ENCODE measurements at regions not wholly inside any gene's neighbourhood (a gene's known extent, or its start where the extent isn't known, plus 50 kb on each side); places are given as distances from the start of the nearest gene placed in this dataset.

DNA sequence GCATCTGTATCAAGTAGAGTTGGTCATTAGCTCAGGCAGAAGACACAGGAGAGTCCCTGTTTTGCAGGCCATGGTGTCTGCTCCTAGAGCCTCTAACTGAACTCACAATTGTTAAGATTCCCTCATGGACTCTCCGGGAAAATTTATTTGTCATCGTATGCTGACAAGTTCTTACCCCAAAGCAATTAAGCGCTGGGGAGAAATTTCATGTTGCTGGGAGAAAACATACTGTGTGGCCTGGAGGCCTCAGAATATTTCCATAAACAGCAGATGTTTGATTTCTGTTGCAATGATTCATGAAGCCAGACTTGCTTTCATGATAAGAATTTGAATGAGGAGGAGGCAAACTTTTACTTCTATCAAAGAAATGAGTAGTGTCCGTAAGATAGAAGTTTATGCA is 583.2 kb downstream of the GATA3 start:
- Histone ChIP-seq H3K18ac (ENCODE audit: low read length) (no peak overlapping the region), H3K9ac (ENCODE audit: low read length) (no peak overlapping the region), H3K27me3 (ENCODE audit: insufficient read depth, low read length, poor library complexity) (no peaks in the 10 kb centered on the region), H3K27ac (ENCODE audit: low read depth, low read length) (no peak overlapping the region), H2BK5ac (ENCODE audit: low read length) (no peak overlapping the region), H2BK15ac (replicated peaks; ENCODE audit: low read depth) (no peak overlapping the region), H3K4me1 (ENCODE audit: control insufficient read depth, low read depth, low read length) (no peaks in the 10 kb centered on the region), H2BK120ac (ENCODE audit: low read depth, low read length) (no peak overlapping the region), H4K5ac (ENCODE audit: low read length) (no peak overlapping the region), H3K79me2 (ENCODE audit: control insufficient read depth, insufficient read depth, low read length) (no peaks in the 10 kb centered on the region), H3K79me1 (ENCODE audit: low read length) (no peaks in the 10 kb centered on the region), H3K4me2 (ENCODE audit: low read length) (no peak overlapping the region), H3K4ac (ENCODE audit: low read depth, low read length) (no peak overlapping the region), H3K23ac (ENCODE audit: low read length) (no peak overlapping the region), H3K56ac (ENCODE audit: low read length) (no peak overlapping the region), H3K4me3 (ENCODE audit: low read length) (no peak overlapping the region), H3K36me3 (ENCODE audit: control insufficient read depth, insufficient read depth, low read length) (no peaks in the 10 kb centered on the region), H4K8ac (ENCODE audit: low read depth, low read length) (no peak overlapping the region), H2AK5ac (ENCODE audit: low read length) (no peak overlapping the region)
- DNase-seq: no peak
- no CpG with 5 or more reads among the region's 4 CpGs for WGBS (ENCODE audit: extremely low coverage, insufficient coverage, low lambda C conversion rate)

DNA sequence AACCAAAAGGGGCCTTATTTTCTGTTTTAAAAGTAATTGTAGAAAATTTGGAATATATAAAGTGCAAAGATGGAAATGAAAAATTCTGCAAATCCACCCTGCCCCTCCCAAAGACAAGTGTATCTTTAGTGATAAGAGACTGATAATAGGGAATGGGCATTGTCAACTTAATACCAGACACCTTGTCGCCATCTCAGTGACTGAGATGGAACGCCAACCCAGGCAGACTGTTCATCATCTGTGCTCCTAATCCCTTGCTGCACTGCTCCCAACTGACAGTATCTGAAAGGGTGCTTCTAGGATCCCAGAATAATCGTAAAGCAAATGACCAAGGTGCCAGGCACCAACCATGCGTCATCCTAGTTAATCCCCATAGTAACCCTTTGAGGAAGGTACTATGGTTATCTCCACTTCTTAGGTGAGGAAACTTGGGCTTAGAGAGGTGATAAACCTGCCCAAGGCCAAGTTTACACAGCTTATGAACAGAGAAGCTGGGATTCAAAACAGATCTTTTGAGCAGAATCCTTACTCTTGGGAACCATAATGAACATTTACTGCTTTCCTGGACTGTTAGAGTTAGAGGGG is 583.7 kb downstream of the GATA3 start:
- Histone ChIP-seq H2BK5ac (ENCODE audit: low read length) (no peak overlapping the region), H2AK5ac (ENCODE audit: low read length) (no peak overlapping the region), H4K5ac (ENCODE audit: low read length) (no peak overlapping the region), H3K4ac (ENCODE audit: low read depth, low read length) (no peak overlapping the region), H3K27me3 (ENCODE audit: insufficient read depth, low read length, poor library complexity) (no peaks in the 10 kb centered on the region), H3K4me3 (ENCODE audit: low read length) (no peak overlapping the region), H3K4me1 (ENCODE audit: control insufficient read depth, low read depth, low read length) (no peaks in the 10 kb centered on the region), H3K56ac (ENCODE audit: low read length) (no peak overlapping the region), H3K36me3 (ENCODE audit: control insufficient read depth, insufficient read depth, low read length) (no peaks in the 10 kb centered on the region), H2BK15ac (replicated peaks; ENCODE audit: low read depth) (no peak overlapping the region), H4K8ac (ENCODE audit: low read depth, low read length) (no peak overlapping the region), H3K27ac (ENCODE audit: low read depth, low read length) (no peak overlapping the region), H3K4me2 (ENCODE audit: low read length) (no peak overlapping the region), H3K9ac (ENCODE audit: low read length) (no peak overlapping the region), H3K79me2 (ENCODE audit: control insufficient read depth, insufficient read depth, low read length) (no peaks in the 10 kb centered on the region), H2BK120ac (ENCODE audit: low read depth, low read length) (no peak overlapping the region), H3K23ac (ENCODE audit: low read length) (no peak overlapping the region), H3K18ac (ENCODE audit: low read length) (no peak overlapping the region), H3K79me1 (ENCODE audit: low read length) (no peaks in the 10 kb centered on the region)
- DNase-seq: no peak
- no CpG with 5 or more reads among the region's 4 CpGs for WGBS (ENCODE audit: extremely low coverage, insufficient coverage, low lambda C conversion rate)

DNA sequence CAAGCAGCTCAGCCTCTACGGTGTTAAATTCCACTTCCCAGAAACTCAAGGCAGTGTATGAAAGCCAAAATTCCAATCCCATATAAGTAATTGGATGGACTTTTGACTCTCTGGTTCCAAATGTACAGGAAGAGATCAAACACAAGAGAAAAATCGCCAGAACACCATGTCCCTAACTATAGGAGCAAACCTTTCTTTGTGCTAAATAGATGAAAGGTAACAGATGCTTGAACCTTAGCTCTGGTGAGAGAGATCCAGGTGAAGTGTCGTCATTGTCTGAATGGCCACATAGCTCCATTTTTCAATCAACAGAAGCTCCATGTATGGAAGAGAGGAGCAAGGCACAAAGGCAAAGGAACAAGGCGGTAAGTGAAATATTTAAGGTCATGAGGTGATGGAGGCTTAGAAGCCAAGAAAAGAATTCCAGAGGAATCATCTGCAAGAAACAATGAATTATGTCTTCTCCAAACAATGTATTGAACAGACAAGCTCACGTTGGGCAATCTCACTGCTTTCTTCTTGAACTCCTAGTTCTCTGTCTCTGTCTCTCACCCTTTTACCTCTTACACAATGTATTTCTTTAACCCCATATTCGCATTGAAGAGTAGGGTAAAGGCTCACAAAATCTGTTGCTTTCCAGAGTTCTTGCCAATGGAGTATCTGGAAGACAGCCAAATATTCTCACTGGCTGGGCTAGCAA is 585.1 kb downstream of the GATA3 start:
- no peak for DNase-seq
- H3K18ac ChIP-seq (ENCODE audit: low read length): no peak overlapping the region
- no peak overlapping the region for H3K4me2 ChIP-seq (ENCODE audit: low read length)
- H3K79me2 ChIP-seq (ENCODE audit: control insufficient read depth, insufficient read depth, low read length): no peaks in the 10 kb centered on the region
- no peaks in the 10 kb centered on the region for H3K27me3 ChIP-seq (ENCODE audit: insufficient read depth, low read length, poor library complexity)
- H3K36me3 ChIP-seq (ENCODE audit: control insufficient read depth, insufficient read depth, low read length): no peaks in the 10 kb centered on the region
- no peak overlapping the region for H2BK5ac ChIP-seq (ENCODE audit: low read length)
- H3K23ac ChIP-seq (ENCODE audit: low read length): no peak overlapping the region
- no peak overlapping the region for H3K56ac ChIP-seq (ENCODE audit: low read length)
- H4K8ac ChIP-seq (ENCODE audit: low read depth, low read length): no peak overlapping the region
- WGBS (ENCODE audit: extremely low coverage, insufficient coverage, low lambda C conversion rate): no CpG with 5 or more reads among the region's 6 CpGs
- no peak overlapping the region for H3K27ac ChIP-seq (ENCODE audit: low read depth, low read length)
- no peak overlapping the region for H2BK15ac ChIP-seq (replicated peaks; ENCODE audit: low read depth)
- no peaks in the 10 kb centered on the region for H3K79me1 ChIP-seq (ENCODE audit: low read length)
- no peak overlapping the region for H3K4me3 ChIP-seq (ENCODE audit: low read length)
- no peaks in the 10 kb centered on the region for H3K4me1 ChIP-seq (ENCODE audit: control insufficient read depth, low read depth, low read length)
- H4K5ac ChIP-seq (ENCODE audit: low read length): no peak overlapping the region
- H2AK5ac ChIP-seq (ENCODE audit: low read length): no peak overlapping the region
- H3K4ac ChIP-seq (ENCODE audit: low read depth, low read length): no peak overlapping the region
- H3K9ac ChIP-seq (ENCODE audit: low read length): no peak overlapping the region
- H2BK120ac ChIP-seq (ENCODE audit: low read depth, low read length): no peak overlapping the region

DNA sequence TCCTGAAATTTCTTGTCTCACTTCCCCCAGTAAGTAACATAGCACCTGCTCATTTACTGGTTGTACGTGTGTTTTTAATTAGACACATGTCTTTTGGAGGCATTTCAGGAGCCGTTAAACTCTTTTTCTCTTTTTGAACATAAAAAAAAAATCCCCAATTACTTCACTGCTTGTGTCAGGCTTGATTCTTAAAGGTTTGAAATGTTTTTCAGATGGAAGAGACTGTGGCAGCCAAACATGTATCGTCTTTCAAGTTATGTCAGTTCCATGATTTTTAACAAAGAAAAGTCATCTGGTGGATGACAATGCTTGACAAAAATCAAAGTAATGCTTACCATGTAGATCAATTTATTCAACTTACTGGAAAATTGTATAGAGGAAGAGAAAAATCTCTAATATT is 585.8 kb downstream of the GATA3 start:
- Histone ChIP-seq H2BK120ac (ENCODE audit: low read depth, low read length) (no peak overlapping the region), H3K18ac (ENCODE audit: low read length) (no peak overlapping the region), H4K8ac (ENCODE audit: low read depth, low read length) (no peak overlapping the region), H3K4me2 (ENCODE audit: low read length) (no peak overlapping the region), H3K36me3 (ENCODE audit: control insufficient read depth, insufficient read depth, low read length) (no peaks in the 10 kb centered on the region), H3K79me1 (ENCODE audit: low read length) (no peaks in the 10 kb centered on the region), H4K5ac (ENCODE audit: low read length) (no peak overlapping the region), H2BK15ac (replicated peaks; ENCODE audit: low read depth) (no peak overlapping the region), H3K56ac (ENCODE audit: low read length) (no peak overlapping the region), H3K79me2 (ENCODE audit: control insufficient read depth, insufficient read depth, low read length) (no peaks in the 10 kb centered on the region), H3K4ac (ENCODE audit: low read depth, low read length) (no peak overlapping the region), H3K27ac (ENCODE audit: low read depth, low read length) (no peak overlapping the region), H2AK5ac (ENCODE audit: low read length) (no peak overlapping the region), H3K27me3 (ENCODE audit: insufficient read depth, low read length, poor library complexity) (no peaks in the 10 kb centered on the region), H3K23ac (ENCODE audit: low read length) (no peak overlapping the region), H3K4me1 (ENCODE audit: control insufficient read depth, low read depth, low read length) (no peaks in the 10 kb centered on the region), H3K4me3 (ENCODE audit: low read length) (no peak overlapping the region), H2BK5ac (ENCODE audit: low read length) (no peak overlapping the region), H3K9ac (ENCODE audit: low read length) (no peak overlapping the region)
- no peak for DNase-seq
- WGBS (ENCODE audit: extremely low coverage, insufficient coverage, low lambda C conversion rate): no CpG with 5 or more reads among the region's 3 CpGs

DNA sequence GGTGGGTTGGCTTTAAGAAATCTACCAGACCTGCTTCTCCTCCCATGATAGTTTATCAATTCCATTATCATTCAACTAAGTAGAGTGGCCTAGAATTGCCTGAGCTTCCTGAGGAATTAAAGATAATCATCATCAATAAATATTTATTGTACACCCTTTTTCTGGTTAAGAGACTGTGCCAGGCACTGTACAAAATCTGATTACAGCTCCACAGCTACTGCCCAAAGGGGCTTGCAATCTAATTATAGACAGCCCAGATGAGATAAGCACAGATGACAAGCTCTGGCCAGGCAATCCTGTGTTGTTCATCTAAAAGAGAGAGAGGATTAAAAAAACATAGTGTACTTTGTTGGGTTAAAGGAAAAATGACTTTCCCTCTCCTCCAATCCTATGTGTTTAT is 586.4 kb downstream of the GATA3 start:
- H3K27ac ChIP-seq (ENCODE audit: low read depth, low read length): no peak overlapping the region
- no peaks in the 10 kb centered on the region for H3K4me1 ChIP-seq (ENCODE audit: control insufficient read depth, low read depth, low read length)
- no peak overlapping the region for H3K56ac ChIP-seq (ENCODE audit: low read length)
- no peak overlapping the region for H3K23ac ChIP-seq (ENCODE audit: low read length)
- DNase-seq: no peak
- no peak overlapping the region for H3K18ac ChIP-seq (ENCODE audit: low read length)
- no peak overlapping the region for H2AK5ac ChIP-seq (ENCODE audit: low read length)
- no peak overlapping the region for H3K9ac ChIP-seq (ENCODE audit: low read length)
- no peak overlapping the region for H2BK5ac ChIP-seq (ENCODE audit: low read length)
- H2BK15ac ChIP-seq (replicated peaks; ENCODE audit: low read depth): no peak overlapping the region
- no peak overlapping the region for H3K4ac ChIP-seq (ENCODE audit: low read depth, low read length)
- no peaks in the 10 kb centered on the region for H3K79me2 ChIP-seq (ENCODE audit: control insufficient read depth, insufficient read depth, low read length)
- H3K27me3 ChIP-seq (ENCODE audit: insufficient read depth, low read length, poor library complexity): no peaks in the 10 kb centered on the region
- no peak overlapping the region for H2BK120ac ChIP-seq (ENCODE audit: low read depth, low read length)
- no peak overlapping the region for H4K8ac ChIP-seq (ENCODE audit: low read depth, low read length)
- no peaks in the 10 kb centered on the region for H3K79me1 ChIP-seq (ENCODE audit: low read length)
- H3K4me2 ChIP-seq (ENCODE audit: low read length): no peak overlapping the region
- H4K5ac ChIP-seq (ENCODE audit: low read length): no peak overlapping the region
- no peak overlapping the region for H3K4me3 ChIP-seq (ENCODE audit: low read length)
- H3K36me3 ChIP-seq (ENCODE audit: control insufficient read depth, insufficient read depth, low read length): no peaks in the 10 kb centered on the region

DNA sequence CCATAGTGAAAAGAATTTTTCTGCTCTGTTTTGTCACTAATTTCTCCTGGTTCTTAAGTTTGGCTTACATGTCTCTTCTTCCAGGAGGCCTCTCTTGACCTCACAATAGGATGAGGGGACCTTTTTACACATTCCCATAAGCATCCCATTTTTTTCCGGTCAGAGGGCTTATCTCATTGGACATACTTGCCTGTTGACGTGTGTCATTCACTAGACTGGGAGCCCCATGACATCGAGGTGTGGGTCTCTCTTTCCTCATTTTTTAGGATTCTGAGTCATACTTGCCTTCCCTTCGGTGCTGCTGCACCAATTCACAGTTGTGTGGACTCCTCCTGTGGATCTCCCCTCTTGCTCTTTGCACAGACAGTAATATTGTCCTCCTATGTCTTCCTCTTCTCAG is 601.8 kb downstream of the GATA3 start:
- Histone ChIP-seq H3K4me3 (ENCODE audit: low read length) (no peak overlapping the region), H4K5ac (ENCODE audit: low read length) (no peak overlapping the region), H3K23ac (ENCODE audit: low read length) (no peak overlapping the region), H2BK5ac (ENCODE audit: low read length) (no peak overlapping the region), H3K56ac (ENCODE audit: low read length) (no peak overlapping the region), H2AK5ac (ENCODE audit: low read length) (no peak overlapping the region), H3K4me2 (ENCODE audit: low read length) (no peak overlapping the region), H3K36me3 (ENCODE audit: control insufficient read depth, insufficient read depth, low read length) (no peaks in the 10 kb centered on the region), H3K27me3 (ENCODE audit: insufficient read depth, low read length, poor library complexity) (no peaks in the 10 kb centered on the region), H2BK15ac (replicated peaks; ENCODE audit: low read depth) (no peak overlapping the region), H3K4me1 (ENCODE audit: control insufficient read depth, low read depth, low read length) (no peaks in the 10 kb centered on the region), H3K4ac (ENCODE audit: low read depth, low read length) (no peak overlapping the region), H3K79me1 (ENCODE audit: low read length) (no peaks in the 10 kb centered on the region), H4K8ac (ENCODE audit: low read depth, low read length) (no peak overlapping the region), H2BK120ac (ENCODE audit: low read depth, low read length) (no peak overlapping the region), H3K79me2 (ENCODE audit: control insufficient read depth, insufficient read depth, low read length) (no peaks in the 10 kb centered on the region), H3K27ac (ENCODE audit: low read depth, low read length) (no peak overlapping the region), H3K9ac (ENCODE audit: low read length) (no peak overlapping the region), H3K18ac (ENCODE audit: low read length) (no peak overlapping the region)
- DNase-seq: no peak
- no CpG with 5 or more reads among the region's 4 CpGs for WGBS (ENCODE audit: extremely low coverage, insufficient coverage, low lambda C conversion rate)

All from mesendoderm (in vitro differentiated cells).